ENCODE measurements at regions not wholly inside any gene's neighbourhood (a gene's known extent, or its start where the extent isn't known, plus 50 kb on each side); places are given as distances from the start of the nearest gene placed in this dataset.
A peak's percentile ranks its signal among the peaks of the same experiment; 100 is the strongest.
"Not testable (repeated sequence)": the region's sequence is repeated elsewhere in the genome, so short reads cannot be mapped to it uniquely, and the experiment has no call there.

GRCh38 chr7:20839196-20839735 is 52.6 kb upstream of the SP8 start:
- no peak for DNase-seq (ENCODE audit: low read depth, low spot score)

GRCh38 chr7:20839987-20840386 is 53.3 kb upstream of the SP8 start:
- DNase-seq (ENCODE audit: low read depth, low spot score) = no peak

- no peak for DNase-seq (ENCODE audit: low read depth, low spot score)
These were observed 60.1 kb upstream of the SP8 start for GRCh38 chr7:20846791-20847190.

- no peak for DNase-seq (ENCODE audit: low read depth, low spot score)
These were observed 72.3 kb upstream of the SP8 start for GRCh38 chr7:20858951-20859350.

- no peak for DNase-seq (ENCODE audit: low read depth, low spot score)
These were observed 74.8 kb upstream of the SP8 start for GRCh38 chr7:20861468-20861867.

- no peak for DNase-seq (ENCODE audit: low read depth, low spot score)
These were observed 75.9 kb upstream of the SP8 start for GRCh38 chr7:20862554-20862953.

GRCh38 chr7:20864221-20864620 is 77.5 kb upstream of the SP8 start:
- DNase-seq (ENCODE audit: low read depth, low spot score) = no peak

- DNase-seq (ENCODE audit: low read depth, low spot score) = peak; percentile 28
These were observed 79.0 kb upstream of the SP8 start for GRCh38 chr7:20865684-20866083.

GRCh38 chr7:20870977-20871376 is 84.3 kb upstream of the SP8 start:
- no peak for DNase-seq (ENCODE audit: low read depth, low spot score)

- DNase-seq (ENCODE audit: low read depth, low spot score) = no peak
These were observed 106.1 kb upstream of the SP8 start for GRCh38 chr7:20892776-20893175.

- DNase-seq (ENCODE audit: low read depth, low spot score) = no peak
These were observed 108.1 kb upstream of the SP8 start for GRCh38 chr7:20894806-20895205.

GRCh38 chr7:20895563-20895962 is 108.9 kb upstream of the SP8 start:
- DNase-seq (ENCODE audit: low read depth, low spot score) = no peak

- no peak for DNase-seq (ENCODE audit: low read depth, low spot score)
These were observed 110.3 kb upstream of the SP8 start for GRCh38 chr7:20896996-20897395.

- no peak for DNase-seq (ENCODE audit: low read depth, low spot score)
These were observed 120.2 kb upstream of the SP8 start for GRCh38 chr7:20906801-20907453.

GRCh38 chr7:20911081-20911480 is 124.4 kb upstream of the SP8 start:
- DNase-seq (ENCODE audit: low read depth, low spot score) = no peak

- no peak for DNase-seq (ENCODE audit: low read depth, low spot score)
These were observed 127.2 kb upstream of the SP8 start for GRCh38 chr7:20913853-20914252.

- DNase-seq (ENCODE audit: low read depth, low spot score) = no peak
These were observed 129.6 kb upstream of the SP8 start for GRCh38 chr7:20916311-20916710.

- no peak for DNase-seq (ENCODE audit: low read depth, low spot score)
These were observed 130.9 kb upstream of the SP8 start for GRCh38 chr7:20917603-20918002.

- DNase-seq (ENCODE audit: low read depth, low spot score) = no peak
These were observed 131.5 kb upstream of the SP8 start for GRCh38 chr7:20918156-20918555.

GRCh38 chr7:20927178-20927577 is 140.5 kb upstream of the SP8 start:
- DNase-seq (ENCODE audit: low read depth, low spot score) = not testable (repeated sequence)

- no peak for DNase-seq (ENCODE audit: low read depth, low spot score)
These were observed 141.3 kb upstream of the SP8 start for GRCh38 chr7:20927976-20928375.

- DNase-seq (ENCODE audit: low read depth, low spot score) = no peak
These were observed 142.5 kb upstream of the SP8 start for GRCh38 chr7:20929199-20929598.

- DNase-seq (ENCODE audit: low read depth, low spot score) = no peak
These were observed 145.1 kb upstream of the SP8 start for GRCh38 chr7:20931739-20932138.
